ENCODE measurements at regions not wholly inside any gene's neighbourhood (a gene's known extent, or its start where the extent isn't known, plus 50 kb on each side); places are given as distances from the start of the nearest gene placed in this dataset.
A peak's percentile ranks its signal among the peaks of the same experiment; 100 is the strongest.

DNA sequence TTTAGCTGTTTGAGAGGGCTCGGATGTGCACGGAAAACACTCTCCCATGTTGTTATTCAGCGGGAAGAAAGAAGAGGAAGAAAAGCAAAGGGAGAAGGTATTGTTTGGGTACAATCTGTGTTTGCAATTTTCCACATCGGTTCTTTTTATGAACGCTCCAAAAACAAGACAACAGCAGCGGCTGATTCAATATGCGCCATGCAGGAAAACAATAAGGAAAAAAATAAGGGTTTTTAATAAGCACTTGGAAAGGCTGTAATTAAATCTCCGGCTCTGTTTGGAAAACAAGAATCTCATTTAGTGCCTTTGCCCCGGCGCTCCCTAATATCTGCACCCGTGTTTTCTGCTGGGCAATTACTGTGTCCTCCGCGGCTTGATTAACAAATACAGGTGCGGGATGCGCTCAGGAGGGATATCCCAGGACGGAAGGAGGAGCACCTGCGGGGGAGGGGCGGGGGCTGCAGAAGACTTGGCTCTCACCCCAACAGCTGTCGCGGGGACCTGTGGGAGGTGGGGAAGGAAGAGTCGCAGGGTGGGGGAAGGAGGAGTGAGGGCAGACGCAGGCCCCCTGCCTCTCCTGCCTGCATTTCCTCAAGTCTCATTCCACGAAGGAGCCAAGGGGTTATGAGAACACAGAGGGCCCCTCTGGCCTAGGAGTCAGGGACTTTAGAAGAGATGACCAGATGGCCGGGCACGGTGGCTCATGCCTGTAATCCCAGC lies 181.5 kb upstream of the PODXL start:
- DNase-seq (ENCODE audit: low read depth): no peak

DNA sequence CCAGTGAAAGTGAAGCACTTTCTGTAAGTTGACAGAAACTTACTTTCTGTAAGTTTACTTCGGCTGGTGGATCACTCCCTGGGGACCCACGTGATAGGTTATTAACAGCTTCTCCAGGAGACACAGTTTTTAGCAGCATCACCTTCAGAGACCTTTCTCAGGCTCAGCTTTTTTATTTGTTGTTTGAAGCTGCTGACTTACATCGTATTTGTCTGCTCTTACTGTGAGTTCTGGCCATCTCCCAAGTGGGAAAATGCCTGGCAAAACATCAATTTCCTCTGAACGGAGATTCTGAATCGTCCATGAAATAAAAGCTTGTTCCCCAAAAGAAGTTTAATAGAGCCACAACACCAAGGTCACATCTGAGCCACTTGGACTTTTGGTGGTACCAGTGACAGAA lies 178.7 kb upstream of the PODXL start:
- no peak for DNase-seq (ENCODE audit: low read depth)

DNA sequence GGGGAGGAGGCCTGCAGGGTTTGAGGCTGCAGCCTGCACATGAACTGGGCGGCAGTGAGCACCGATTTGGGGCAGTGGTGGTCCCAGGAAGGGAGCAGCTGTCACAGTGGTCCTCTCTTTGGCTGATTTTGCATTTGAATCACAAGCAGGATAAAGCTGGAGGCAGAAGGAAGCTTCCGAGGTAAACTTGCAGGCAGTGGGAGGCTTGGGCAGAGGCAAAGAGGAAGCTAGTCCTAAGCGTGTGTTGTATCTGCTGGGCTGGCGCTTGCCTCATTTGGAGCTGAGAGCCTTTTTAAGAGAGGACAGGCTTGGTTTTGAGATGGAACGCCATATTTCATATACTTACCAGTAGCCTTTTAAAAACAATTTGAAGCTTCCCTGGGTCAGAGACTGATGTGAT lies 177.2 kb upstream of the PODXL start:
- no peak for DNase-seq (ENCODE audit: low read depth)

DNA sequence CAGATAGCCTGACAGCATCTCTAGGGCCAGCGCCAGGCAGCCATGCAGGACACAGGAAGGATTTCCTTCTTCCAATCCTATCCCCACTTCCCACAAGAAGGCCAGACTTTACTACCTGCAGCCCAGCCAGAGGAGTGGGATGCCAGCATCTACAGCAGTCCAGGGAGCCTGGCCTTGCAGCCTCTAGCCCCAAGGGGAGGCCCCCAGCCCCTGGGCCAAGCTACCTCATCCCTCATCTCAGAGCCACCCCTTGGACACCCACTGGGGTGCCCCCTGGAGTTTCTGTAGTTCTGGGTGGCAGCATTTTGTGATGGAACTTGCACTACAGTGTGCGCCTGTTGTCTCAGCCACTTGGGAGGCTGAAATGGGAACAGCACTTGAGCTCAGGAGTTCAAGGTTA lies 170.8 kb upstream of the PODXL start:
- DNase-seq (ENCODE audit: low read depth): no peak

DNA sequence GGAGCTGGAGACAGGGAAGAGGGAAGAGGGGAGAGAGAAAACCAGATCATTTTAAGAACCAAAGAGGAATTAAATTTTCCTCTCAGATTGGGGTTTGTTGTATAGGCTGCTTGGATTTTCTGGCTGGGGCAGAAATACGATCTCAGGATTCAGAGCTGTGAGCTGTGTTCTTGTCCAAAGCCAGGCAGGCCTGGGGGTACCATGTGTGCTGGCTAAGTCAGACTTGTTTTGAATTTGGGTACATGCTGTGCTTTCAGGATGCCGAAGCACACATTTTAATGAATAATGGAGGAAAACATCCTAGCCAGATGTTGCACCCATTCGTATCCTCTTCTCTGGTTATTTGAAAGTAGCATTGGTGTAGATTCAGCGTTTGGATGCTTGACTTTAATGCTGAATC lies 170.3 kb upstream of the PODXL start:
- no peak for DNase-seq (ENCODE audit: low read depth)

DNA sequence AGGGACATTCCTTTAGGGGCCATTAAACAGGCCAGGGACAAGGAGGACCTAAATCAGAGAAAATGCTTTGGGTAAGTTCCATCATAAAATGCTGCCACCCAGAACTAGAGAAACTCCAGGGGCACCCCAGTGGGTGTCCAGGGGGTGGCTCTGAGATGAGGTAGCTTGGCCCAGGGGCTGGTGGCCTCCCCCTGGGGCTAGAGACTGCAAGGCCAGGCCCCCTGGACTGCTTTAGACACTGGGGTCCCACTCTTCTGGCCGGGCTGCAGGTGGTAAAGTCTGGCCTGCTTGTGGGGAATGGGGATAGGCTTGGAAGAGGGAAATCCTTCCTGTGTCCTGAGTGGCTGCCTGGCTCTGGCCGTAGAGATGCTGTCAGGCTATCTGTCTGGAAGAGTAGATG lies 169.6 kb upstream of the PODXL start:
- DNase-seq (ENCODE audit: low read depth): no peak

DNA sequence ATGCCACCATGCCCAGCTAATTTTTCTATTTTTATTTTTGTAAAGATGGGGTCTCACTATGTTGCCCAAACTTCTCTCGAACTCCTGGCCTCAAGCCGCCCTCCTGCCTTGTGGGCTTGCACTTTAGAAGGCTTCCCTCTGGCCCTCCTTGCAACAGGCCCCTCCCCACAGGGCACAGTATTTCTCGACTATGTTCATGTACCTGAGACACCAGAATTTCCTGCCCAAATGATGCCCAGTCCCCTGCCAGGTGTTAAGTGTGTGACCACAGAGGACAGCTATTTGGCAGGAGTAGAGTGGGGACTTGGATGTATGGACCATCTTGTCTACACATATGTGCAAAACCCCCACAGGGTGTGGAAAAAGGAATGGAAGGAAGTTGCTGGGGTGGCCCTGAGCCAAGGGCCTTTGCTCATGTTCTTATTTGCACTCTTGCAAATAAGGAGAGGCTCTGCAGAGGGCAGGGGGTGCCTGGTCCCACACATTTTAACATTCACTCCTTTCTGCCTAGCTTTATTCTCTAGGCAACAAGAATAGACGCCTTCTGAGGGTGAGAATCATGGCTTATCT lies 168.4 kb upstream of the PODXL start:
- DNase-seq (ENCODE audit: low read depth): no peak

DNA sequence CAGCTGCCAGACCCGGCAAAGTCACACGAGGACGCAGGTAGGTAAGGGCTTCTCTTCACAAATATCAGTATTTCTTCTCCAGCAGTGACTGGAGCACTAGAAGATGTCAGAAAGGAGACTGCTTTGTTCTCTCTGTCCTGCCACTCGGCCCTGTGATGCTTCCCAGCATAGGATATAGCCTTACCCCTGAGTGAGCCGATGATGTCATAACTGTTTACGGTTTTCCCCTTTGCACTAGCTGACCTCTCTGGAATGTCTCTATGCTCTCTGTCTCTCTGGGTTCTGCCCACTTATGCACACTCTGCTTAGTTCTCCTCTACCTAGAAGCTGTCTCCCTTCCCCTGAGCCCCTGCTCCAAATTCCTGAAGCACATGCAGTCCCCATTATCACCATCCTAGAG lies 167.5 kb upstream of the PODXL start:
- peak; percentile 26 for DNase-seq (ENCODE audit: low read depth)

DNA sequence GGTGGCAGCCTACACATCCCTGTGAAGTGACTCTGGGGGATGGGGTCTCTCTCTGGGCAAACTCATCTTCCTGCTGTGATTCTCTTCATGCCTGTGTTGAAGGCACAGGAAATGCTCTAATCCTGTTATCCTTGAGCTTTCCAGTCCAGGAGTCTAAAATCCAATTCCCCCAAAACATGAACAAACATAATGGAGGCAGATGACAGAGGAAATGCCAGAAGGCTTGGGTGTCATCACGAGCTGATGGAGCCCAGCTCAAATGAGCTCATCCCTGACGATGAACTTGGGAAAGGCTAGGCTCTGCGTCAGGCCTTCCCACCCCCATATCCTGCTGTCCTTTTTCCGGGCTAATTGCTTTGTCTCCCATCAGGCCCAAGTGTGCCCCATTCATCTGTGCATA lies 165.9 kb upstream of the PODXL start:
- peak; percentile 68 for DNase-seq (ENCODE audit: low read depth)

DNA sequence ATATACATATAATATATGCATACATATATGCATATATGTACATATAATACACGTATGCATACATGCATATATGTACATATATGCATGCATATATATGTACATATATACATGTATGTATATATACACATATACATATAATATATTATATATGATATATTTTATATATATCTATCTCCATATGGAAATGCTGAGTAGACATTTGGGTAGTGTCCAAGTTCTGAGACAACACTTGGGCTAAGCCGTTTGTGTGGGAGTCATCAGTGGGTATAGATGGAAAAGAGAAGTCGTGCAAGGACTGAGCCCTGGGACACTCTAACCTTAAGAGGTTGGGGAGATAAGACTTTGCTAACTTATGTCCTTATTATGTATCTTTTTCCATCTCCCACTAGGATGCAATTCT lies 165.2 kb upstream of the PODXL start:
- DNase-seq (ENCODE audit: low read depth): no peak

DNA sequence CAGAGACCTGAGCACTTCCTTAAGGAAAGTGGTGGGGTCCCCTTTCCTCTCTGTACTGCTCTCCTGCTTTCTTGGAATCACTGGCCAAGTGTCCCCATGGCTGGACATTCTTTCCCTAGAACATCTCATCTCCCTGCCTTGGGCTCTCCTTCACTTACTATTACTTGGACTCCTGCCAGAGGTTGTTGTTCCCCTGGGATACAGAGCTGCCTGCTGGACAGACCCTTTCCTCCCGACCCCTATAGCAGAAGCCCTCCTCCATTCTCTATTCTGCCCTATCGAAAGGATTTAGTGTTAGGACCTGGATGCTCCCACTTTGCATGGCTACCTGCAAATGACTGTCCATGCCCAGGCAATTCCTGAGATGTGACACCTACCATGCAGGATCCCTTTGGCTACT lies 164.3 kb upstream of the PODXL start:
- DNase-seq (ENCODE audit: low read depth): no peak

DNA sequence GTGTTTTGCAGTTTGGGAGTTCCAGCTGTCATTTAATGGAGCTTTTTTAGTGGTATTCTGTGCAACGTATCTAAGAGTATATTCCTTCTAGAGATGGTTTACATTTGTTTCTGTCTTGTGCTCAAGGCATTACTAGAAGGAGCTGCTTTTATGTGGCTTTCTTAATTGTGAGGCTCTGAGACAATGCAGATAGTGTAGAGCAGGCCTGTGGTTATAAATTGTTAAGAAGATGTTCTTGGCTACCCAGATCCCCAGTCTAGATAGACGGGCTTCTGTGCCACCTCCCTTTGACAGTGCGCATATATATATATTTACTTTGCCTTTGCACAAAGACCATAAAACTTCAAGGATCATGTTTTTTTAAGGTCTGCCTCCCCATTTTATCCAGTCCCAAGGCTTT lies 160.8 kb upstream of the PODXL start:
- no peak for DNase-seq (ENCODE audit: low read depth)

DNA sequence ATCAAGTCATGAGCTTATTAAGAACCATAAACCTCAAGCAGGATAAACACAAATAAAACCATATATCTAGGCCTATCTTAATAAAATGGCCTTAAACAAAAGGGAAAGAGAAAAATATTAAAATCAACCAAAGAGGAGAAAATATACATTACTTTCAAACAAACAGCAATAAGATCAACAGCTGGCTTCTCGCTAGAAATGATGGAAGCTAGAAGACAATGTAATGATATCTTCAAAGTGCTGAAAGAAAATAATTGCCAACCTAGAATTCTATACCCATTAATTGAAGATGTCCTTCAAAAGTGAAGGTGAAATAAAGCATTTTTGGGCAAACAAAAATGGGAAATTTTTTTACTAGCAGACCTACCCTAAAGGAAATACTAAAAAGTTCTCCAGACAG lies 142.9 kb upstream of the PODXL start:
- no peak for DNase-seq (ENCODE audit: low read depth)

DNA sequence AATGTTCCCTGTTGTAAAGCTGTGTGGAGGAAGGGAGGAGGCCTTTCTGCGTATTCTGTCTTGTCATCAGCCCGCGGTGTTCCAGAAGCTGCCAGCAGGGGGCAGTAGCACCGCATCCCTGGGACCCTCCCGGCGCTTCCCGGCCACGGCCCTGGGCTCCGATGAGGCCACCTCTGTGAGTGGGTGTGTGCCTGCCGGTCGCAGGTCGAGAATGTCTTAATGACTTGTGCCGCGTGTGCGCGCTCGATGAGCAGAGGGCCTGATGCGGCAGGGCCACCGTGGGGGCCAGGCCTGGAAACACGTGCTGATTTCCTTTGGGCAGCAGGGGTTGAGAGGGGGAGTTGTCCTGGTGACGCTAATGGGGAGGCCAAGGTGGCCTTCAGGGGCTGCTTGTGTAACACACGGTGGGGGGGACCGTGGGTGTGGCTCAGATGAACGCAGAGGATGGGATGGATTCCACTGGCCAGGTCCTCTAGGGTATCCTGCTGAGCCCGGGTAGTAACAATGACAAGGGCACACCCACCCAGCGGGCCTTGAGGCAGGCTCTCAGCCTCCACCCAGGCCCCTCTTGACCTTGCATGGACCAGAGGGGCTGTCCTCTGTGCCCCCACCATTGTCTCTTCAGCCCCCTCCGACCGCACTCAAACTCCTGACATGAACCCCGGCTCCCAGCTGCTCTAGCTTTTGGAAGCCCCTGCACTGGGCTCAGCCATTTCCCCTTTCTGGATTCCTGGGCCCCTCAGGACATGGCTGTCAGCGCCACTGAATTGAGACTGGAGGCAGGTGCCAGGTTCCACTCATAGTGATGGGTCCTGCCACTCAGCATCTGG lies 135.9 kb upstream of the PODXL start:
- DNase-seq (ENCODE audit: low read depth): peak; percentile 62

DNA sequence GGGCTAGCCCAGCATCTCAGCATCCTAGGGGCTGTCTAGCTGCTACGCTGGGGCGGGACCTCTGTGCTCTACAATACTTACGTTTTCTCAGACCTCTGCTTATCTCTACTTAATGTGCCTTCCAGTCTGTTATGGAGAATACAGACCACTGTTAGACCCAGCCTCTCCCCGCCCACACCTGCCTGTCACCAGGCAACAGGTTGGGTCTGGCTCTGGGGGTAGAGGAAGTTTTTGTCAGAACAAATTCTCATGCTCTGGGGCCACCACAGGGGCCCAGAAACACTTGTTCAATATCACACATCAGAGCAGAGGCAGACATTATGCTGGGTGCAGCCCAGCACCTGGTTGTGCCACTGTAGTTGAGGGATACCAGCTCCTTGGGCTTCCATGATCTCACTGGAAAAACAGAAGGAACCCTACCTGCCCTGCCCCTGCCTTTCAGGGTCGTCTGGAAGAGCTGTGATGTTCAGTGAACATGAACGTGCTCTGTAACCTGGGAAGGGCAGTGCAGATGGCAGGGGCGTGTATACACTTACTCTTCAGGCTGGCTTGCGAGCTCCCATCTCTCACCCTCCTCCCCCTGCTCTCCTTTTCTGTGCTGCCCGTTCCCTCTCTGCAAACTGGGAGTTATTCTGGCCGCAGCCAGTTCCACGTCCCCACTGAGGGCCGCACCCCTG lies 135.2 kb upstream of the PODXL start:
- no peak for DNase-seq (ENCODE audit: low read depth)

DNA sequence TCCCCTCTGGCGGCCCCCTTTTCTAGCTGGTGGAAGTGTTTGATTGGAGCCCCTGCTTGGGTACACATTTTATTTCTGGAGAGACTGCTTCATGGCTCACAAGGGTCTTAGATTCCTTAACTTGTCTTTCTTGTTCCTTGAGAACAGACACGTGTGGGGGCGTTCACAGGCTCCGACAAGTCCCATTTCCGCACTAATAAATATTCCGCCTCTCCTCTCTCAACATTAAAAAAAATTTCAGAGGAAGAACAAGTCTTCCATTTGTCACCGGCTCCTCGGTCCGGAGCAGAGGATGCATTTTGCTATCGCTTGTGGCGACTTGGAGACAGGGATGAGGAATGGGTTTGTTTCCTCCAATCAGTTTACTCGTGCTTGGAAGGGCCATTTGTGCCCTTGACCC lies 134.0 kb upstream of the PODXL start:
- DNase-seq (ENCODE audit: low read depth): no peak

DNA sequence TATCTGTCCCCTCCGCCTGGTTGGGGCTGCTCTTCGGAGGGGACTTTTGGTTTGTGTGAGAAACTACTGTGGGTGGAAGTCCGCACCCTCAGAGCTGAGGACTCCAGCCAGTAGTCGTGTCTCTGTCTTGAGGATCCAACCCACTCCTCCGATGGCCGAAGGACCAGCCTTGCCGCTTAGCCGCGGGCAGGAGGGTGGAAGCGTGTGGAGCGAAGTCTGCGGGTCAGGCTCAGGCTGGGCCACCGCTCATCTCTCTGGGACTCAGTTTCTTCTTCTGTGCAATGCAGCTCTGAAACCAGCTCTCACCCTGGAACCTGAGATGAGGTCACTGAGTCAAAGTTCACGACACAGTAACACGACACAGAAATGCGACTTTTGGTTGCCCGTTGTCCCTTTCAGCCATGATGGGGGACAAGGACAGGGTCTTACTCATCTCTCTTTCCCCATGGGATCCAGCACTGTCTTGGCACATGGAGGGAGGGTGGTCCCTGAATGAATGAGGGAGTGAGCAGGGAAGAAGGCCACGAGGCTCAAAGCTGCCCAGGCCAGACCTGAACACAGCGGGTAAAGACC lies 133.3 kb upstream of the PODXL start:
- no peak for DNase-seq (ENCODE audit: low read depth)

DNA sequence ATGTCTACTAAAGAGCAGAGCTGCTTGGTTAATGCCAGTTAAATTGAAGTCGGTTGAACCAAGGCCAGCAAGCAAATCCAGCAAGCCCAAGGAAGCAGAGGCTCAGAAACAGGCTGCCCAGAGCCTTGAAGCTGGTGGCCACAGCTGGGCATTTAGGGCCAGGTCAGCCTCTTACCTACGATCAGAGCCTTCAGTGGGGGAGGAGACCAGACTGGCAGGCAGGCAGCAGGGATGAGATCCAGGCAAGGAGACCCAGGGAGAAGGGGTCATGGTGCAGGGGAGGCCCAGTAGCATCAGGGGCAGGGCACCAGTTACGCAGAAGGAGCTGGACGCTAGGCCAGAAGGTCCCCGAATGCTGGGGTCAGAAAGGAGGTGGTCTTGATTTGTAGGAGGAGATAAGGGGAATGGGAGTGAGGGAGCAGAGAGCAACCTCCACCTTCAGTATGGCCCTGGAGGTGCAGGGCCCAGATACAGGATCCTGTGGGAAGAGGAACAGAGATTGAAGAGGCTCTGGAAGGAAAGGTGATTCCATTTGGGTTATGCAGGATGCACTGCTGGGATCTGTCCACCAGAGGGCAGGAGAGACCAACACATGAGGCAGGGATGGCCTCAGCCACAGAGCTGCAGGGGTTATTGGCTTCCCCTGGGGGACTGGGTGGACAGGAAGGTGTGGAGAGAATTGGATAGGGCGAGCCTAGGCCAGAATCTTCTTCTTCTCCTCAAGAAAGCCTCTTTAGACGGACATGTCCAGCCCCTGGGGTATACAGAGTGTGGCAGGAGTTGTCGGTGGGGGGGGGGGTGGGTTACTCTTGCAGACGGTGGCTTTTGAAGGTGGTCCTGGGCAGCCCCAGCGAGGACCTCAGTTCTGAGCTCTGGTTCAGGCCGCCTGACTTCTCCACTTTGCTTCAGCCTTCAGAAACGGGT lies 132.6 kb upstream of the PODXL start:
- DNase-seq (ENCODE audit: low read depth): peak; percentile 69

DNA sequence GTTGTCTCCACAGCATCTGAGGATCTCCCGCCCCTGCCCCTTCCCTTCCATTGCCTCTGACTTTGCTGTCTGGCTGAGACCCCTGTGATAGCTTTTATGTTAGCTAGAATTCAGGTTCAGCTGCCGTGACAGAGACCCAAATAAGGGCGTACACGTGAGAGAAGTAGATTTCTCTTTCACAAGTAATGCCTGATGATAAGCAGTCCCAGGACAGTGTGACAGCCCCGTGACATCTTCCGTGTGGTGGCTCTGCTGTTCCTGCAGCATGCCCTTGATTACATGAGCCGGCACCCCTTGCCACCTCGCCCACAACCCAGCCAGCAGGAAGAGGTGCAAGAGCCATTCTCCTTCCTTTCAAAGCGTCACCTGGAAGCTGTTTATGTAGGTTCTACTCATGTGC lies 130.9 kb upstream of the PODXL start:
- DNase-seq (ENCODE audit: low read depth): no peak

DNA sequence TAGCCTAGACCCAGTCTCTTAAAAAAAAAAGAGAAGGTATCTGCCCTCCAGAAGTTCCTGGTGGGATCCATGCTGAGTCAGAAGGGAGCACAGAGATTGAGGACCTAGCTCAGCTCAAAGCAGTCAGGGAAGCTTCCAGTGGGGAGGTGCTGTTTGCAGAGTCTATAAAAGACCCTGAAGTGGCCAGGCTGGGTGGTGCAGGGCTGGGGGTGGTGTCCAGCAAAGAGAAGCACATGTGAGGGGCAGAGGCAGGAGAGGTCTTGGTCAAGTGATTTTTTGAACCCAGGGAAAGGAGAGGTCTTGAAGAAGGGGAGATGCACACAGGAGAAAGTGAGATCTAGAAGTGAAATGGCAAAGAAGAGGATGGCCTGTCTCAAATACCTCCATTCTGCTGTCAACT lies 130.4 kb upstream of the PODXL start:
- no peak for DNase-seq (ENCODE audit: low read depth)

All from HT1080 (cell line).